SJCRH30 (cell line): ENCODE measurements at regions not wholly inside any gene's neighbourhood (a gene's known extent, or its start where the extent isn't known, plus 50 kb on each side); places are given as distances from the start of the nearest gene placed in this dataset.
"Not testable (repeated sequence)": the region's sequence is repeated elsewhere in the genome, so short reads cannot be mapped to it uniquely, and the experiment has no call there.

Experiments used
- DNase-seq, 2 experiments: peaks; one replicate each; pipeline ENCODE4 v3.0.0-alpha.2; 2015 to 2020
- H3K27ac ChIP-seq: fragments of 250-450 bp; sonication (Bioruptor Pico); 2 replicates; pipeline ENCODE4 v1.5.1; 2020; ENCODE audit warnings: mild to moderate bottlenecking, moderate library complexity
- H3K27me3 ChIP-seq: fragments of 250-450 bp; sonication (Bioruptor Pico); 2 replicates; pipeline ENCODE4 v1.5.1; 2020; ENCODE audit warnings: mild to moderate bottlenecking, moderate library complexity
- H3K36me3 ChIP-seq: fragments of 250-450 bp; sonication (Bioruptor Pico); 2 replicates; pipeline ENCODE4 v1.5.1; 2020; ENCODE audit warnings: mild to moderate bottlenecking, moderate library complexity
- H3K4me1 ChIP-seq: fragments of 250-450 bp; sonication (Bioruptor Pico); 2 replicates; pipeline ENCODE4 v1.5.1; 2020; ENCODE audit warnings: mild to moderate bottlenecking, moderate library complexity
- H3K4me3 ChIP-seq: fragments of 250-450 bp; sonication (Bioruptor Pico); 2 replicates; pipeline ENCODE4 v1.5.1; 2020; ENCODE audit warnings: mild to moderate bottlenecking, moderate library complexity
- H3K9me3 ChIP-seq: fragments of 250-450 bp; sonication (Bioruptor Pico); replicated peaks from 2 replicates; pipeline ENCODE4 v1.5.1; 2020; ENCODE audit warnings: mild to moderate bottlenecking, moderate library complexity

GRCh38 chr2:195457873-195458272 is 199.2 kb upstream of the SLC39A10 start:
- no peaks in the 10 kb centered on the region for H3K9me3 ChIP-seq
- peaks cover 7% of the 10 kb centered on the region; the same call in 1 of the 2 replicates for H3K27me3 ChIP-seq
- H3K4me1 ChIP-seq = no peaks in the 10 kb centered on the region
- H3K27ac ChIP-seq = no peak overlapping the region
- DNase-seq = no peak
- no peak overlapping the region for H3K4me3 ChIP-seq
- no peaks in the 10 kb centered on the region for H3K36me3 ChIP-seq

GRCh38 chr2:195456771-195457170 is 200.3 kb upstream of the SLC39A10 start:
- no peak overlapping the region for H3K4me3 ChIP-seq
- H3K36me3 ChIP-seq = no peaks in the 10 kb centered on the region
- no peak for DNase-seq
- peaks cover 7% of the 10 kb centered on the region; the same call in 1 of the 2 replicates for H3K27me3 ChIP-seq
- H3K27ac ChIP-seq = no peak overlapping the region
- no peaks in the 10 kb centered on the region for H3K4me1 ChIP-seq
- no peaks in the 10 kb centered on the region for H3K9me3 ChIP-seq

DNA sequence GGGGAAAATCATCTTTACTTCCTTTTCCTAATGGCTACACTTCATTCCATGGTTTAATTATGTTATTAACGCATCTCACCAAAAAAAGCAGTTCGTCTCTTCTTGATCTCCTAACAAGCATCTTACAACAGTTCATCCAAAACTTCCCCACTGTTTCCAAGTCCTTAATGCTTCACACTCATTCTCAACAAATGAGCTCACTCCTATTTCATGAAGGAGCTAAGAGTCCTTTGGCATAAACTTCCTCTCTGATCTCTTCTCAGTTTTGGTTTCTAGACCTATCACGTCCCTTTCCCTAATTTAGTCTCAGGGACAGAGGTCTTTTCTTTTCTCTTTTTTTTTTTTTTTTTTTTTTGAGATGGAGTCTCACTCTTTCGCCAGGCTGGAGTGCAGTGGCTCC is 205.9 kb upstream of the SLC39A10 start:
- DNase-seq = no peak
- Histone ChIP-seq H3K4me3 (no peak overlapping the region), H3K27ac (no peak overlapping the region), H3K9me3 (no peaks in the 10 kb centered on the region), H3K4me1 (peaks cover 5% of the 10 kb centered on the region; the same call in 1 of the 2 replicates), H3K27me3 (peaks cover 3% of the 10 kb centered on the region; the same call in 1 of the 2 replicates), H3K36me3 (no peaks in the 10 kb centered on the region)

- peak; percentile 21 to 57 for DNase-seq
- Histone ChIP-seq H3K4me3 (no peak overlapping the region), H3K27me3 (peaks cover 3% of the 10 kb centered on the region; the same call in 1 of the 2 replicates), H3K9me3 (no peaks in the 10 kb centered on the region), H3K36me3 (no peaks in the 10 kb centered on the region), H3K4me1 (peaks cover 5% of the 10 kb centered on the region; the same call in 1 of the 2 replicates), H3K27ac (no peak overlapping the region)
Measured at GRCh38 chr2:195450552-195451113, 206.4 kb upstream of the SLC39A10 start.

DNA sequence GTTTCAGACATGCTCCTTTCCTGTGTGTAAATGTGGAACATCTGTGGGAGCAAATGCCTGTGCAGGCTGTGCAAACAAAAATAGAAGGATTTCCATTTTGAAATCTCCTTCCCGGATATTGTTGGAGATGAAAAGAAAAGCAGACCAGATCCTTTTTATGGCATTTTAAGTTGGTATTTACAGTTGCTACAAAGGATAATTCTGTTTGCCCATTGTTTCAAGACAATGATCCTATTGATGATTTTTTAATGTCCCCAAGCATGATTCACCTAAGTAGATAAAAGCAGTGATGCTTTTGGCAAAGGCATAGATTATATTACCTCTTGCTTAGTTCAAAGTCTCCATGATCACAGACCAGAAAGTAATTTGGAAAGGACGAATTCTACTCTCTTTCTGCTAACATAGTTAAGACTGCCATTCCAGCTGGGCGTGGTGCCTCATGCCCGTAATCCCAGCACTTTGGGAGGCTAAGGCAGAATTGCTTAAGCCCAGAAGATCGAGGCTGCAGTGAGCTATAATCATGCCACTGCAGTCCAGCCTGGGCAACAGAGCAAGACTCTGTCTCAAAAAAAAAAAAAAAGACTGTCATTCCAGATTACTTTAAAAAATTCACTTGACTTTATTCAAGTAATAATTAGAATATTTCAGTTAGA is 209.6 kb upstream of the SLC39A10 start:
- H3K36me3 ChIP-seq = no peaks in the 10 kb centered on the region
- no peak for DNase-seq
- H3K9me3 ChIP-seq = no peaks in the 10 kb centered on the region
- H3K4me1 ChIP-seq = peaks cover 5% of the 10 kb centered on the region; the same call in 1 of the 2 replicates
- no peak overlapping the region for H3K27ac ChIP-seq
- H3K4me3 ChIP-seq = no peak overlapping the region
- H3K27me3 ChIP-seq = no peaks in the 10 kb centered on the region

GRCh38 chr2:195445639-195446038 is 211.4 kb upstream of the SLC39A10 start:
- Histone ChIP-seq H3K4me3 (no peak overlapping the region), H3K9me3 (no peaks in the 10 kb centered on the region), H3K4me1 (peaks cover 2% of the 10 kb centered on the region; the same call in 1 of the 2 replicates), H3K27me3 (no peaks in the 10 kb centered on the region), H3K36me3 (no peaks in the 10 kb centered on the region), H3K27ac (no peak overlapping the region)
- DNase-seq = no peak

DNA sequence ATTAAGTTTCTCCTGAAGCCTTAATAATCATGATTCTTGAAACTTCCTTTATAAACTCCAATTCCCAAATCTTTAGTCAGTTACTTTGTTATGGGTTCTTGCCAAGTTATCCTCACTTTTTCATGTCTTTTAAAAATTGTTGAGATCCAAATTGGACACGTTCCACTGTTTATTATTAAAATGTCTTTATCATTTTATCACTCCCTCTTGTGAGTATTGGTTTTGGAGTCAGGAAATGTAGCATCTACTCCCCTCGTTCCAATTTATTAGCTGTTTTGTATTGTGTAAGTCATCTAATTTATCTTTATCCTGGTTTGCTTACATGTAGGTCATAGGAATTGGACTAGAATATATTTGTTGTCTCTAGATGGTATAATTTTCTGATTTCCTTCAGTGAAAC is 213.1 kb upstream of the SLC39A10 start:
- Histone ChIP-seq H3K4me3 (no peak overlapping the region), H3K27ac (no peak overlapping the region), H3K4me1 (no peaks in the 10 kb centered on the region), H3K36me3 (no peaks in the 10 kb centered on the region), H3K9me3 (no peaks in the 10 kb centered on the region), H3K27me3 (no peaks in the 10 kb centered on the region)
- no peak for DNase-seq

GRCh38 chr2:195442458-195443175 is 214.4 kb upstream of the SLC39A10 start:
- Histone ChIP-seq H3K9me3 (no peaks in the 10 kb centered on the region), H3K27me3 (no peaks in the 10 kb centered on the region), H3K27ac (no peak overlapping the region), H3K4me1 (no peaks in the 10 kb centered on the region), H3K36me3 (no peaks in the 10 kb centered on the region), H3K4me3 (no peak overlapping the region)
- no peak for DNase-seq

DNA sequence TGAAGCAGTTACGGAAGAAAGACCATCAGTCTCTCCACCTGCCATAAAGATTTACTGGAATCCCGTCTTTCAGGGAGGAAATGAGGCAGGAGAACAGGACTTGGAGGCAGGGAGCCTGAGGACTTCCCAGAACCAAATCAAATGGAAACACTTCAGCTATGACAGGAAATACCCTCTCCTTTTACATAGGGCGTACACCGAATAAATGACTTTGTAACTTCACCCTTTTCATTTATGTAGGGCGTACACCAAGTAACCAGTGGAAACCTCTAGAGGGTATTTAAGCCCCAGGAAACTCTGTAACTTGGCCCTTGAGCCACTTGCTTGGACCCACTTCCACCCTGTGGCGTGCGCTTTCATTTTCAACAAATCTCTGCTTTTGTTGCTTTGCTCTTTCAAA is 218.3 kb upstream of the SLC39A10 start:
- H3K4me1 ChIP-seq = no peaks in the 10 kb centered on the region
- H3K4me3 ChIP-seq = no peak overlapping the region
- peaks cover 8% of the 10 kb centered on the region; the same call in 1 of the 2 replicates for H3K27me3 ChIP-seq
- no peaks in the 10 kb centered on the region for H3K9me3 ChIP-seq
- no peaks in the 10 kb centered on the region for H3K36me3 ChIP-seq
- DNase-seq = no peak
- H3K27ac ChIP-seq = no peak overlapping the region

DNA sequence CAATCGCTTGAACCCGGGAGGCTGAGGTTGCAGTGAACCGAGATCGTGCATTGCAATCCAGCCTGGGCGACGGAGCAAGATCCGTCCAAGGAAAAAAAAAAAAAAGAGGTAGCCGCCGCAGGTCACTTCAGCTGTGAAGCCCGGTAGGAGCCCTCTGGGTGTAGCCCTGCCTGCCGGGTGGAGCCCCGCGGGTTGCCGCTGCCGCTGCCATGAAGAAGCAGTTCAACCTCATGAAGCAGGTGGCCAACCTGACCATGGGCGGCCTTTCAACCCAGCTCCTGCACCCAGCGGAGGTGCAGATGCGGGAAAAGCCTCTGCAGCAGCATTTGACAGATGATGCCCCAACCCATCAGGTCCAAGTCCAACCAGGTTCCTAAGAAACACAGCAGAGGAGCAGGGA is 219.5 kb upstream of the SLC39A10 start:
- DNase-seq = no peak
- peaks cover 8% of the 10 kb centered on the region; the same call in 1 of the 2 replicates for H3K27me3 ChIP-seq
- no peaks in the 10 kb centered on the region for H3K4me1 ChIP-seq
- no peak overlapping the region for H3K27ac ChIP-seq
- H3K4me3 ChIP-seq = no peak overlapping the region
- H3K36me3 ChIP-seq = no peaks in the 10 kb centered on the region
- H3K9me3 ChIP-seq = no peaks in the 10 kb centered on the region

- Histone ChIP-seq H3K9me3 (no peaks in the 10 kb centered on the region), H3K4me1 (no peaks in the 10 kb centered on the region), H3K4me3 (no peak overlapping the region), H3K36me3 (no peaks in the 10 kb centered on the region), H3K27ac (no peak overlapping the region), H3K27me3 (peaks cover 8% of the 10 kb centered on the region; the same call in 1 of the 2 replicates)
- no peak for DNase-seq
Measured at GRCh38 chr2:195434346-195434745, 222.7 kb upstream of the SLC39A10 start.

GRCh38 chr2:195433729-195434128 is 223.3 kb upstream of the SLC39A10 start:
- H3K27ac ChIP-seq, H3K4me1 ChIP-seq, H3K4me3 ChIP-seq, H3K9me3 ChIP-seq, DNase-seq, H3K27me3 ChIP-seq, H3K36me3 ChIP-seq: not testable (repeated sequence)

DNA sequence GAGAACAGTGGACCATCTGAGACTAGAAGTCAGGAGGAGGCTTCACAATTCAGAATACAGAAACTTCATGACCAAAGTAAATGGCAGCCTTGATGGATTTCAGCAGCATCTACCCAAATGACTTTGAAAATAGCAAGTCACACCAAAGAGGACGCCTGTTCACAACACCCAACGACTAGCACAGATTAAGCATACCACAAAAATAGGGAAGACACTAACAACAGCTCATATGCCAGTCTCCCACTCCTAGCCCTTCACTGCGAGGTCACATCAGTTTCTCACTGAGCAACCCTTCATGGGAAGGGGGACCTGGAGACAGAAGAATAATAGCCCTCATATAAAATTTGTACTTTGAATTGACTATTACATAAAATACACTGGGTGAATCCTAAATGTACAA is 228.4 kb upstream of the SLC39A10 start:
- H3K27me3 ChIP-seq = peaks cover 10% of the 10 kb centered on the region
- H3K9me3 ChIP-seq = no peaks in the 10 kb centered on the region
- no peaks in the 10 kb centered on the region for H3K4me1 ChIP-seq
- H3K36me3 ChIP-seq = no peaks in the 10 kb centered on the region
- DNase-seq = no peak
- H3K27ac ChIP-seq = no peak overlapping the region
- H3K4me3 ChIP-seq = no peak overlapping the region

DNA sequence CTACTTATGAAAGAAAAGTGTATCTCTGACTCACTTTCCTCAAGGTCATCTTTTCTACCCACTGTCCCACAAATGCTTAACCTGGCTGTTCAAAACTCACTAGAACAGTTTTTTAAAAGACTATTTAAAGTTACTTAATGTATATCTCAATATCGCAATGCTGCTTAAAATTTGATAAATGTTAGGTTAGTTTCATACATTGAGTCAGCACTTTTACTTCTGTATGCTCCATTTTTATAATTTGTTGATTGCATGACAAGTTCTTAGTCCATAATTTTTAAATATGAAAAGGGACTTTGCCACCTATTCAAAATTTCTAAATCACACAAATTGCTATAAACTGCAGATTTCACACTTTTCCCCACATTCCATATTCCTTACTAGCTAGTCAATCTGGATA is 231.7 kb upstream of the SLC39A10 start:
- Histone ChIP-seq H3K9me3 (no peaks in the 10 kb centered on the region), H3K4me1 (no peaks in the 10 kb centered on the region), H3K4me3 (no peak overlapping the region), H3K36me3 (no peaks in the 10 kb centered on the region), H3K27me3 (peaks cover 10% of the 10 kb centered on the region), H3K27ac (no peak overlapping the region)
- no peak for DNase-seq

DNA sequence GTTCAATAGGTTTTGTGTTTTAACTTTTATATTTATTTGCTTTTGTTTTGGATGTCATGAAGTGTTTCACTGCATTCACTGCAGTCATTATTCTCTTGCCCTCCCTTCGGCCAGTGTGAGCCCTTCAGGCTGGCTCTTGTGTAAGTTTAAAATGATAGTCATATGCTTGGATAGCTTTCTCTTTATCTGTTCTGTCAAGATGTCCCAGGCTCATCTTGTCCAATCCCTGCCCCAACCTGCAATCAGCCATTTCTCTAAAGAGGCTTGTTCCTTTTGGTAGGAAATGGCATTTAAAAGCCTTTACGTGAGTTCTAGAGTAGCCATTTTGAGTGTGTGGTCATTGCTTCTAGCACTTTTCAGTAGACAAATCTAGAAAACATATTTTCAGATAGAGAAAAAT is 238.0 kb upstream of the SLC39A10 start:
- no peaks in the 10 kb centered on the region for H3K36me3 ChIP-seq
- no peaks in the 10 kb centered on the region for H3K27me3 ChIP-seq
- H3K4me1 ChIP-seq = no peaks in the 10 kb centered on the region
- H3K9me3 ChIP-seq = no peaks in the 10 kb centered on the region
- no peak overlapping the region for H3K4me3 ChIP-seq
- no peak overlapping the region for H3K27ac ChIP-seq
- DNase-seq = no peak
